H9 (cell line): ENCODE measurements at regions not wholly inside any gene's neighbourhood (a gene's known extent, or its start where the extent isn't known, plus 50 kb on each side); places are given as distances from the start of the nearest gene placed in this dataset.

Experiments used
- DNase-seq: peaks from one replicate; pipeline ENCODE4 v3.0.0-alpha.2; 2017
- H2AFZ ChIP-seq: one replicate; pipeline ENCODE4 v1.6.1; 2013; ENCODE audit warnings: mild to moderate bottlenecking, low read length, control low read depth, moderate library complexity
- H2AK5ac ChIP-seq: 2 replicates; pipeline ENCODE4 v1.6.1; 2013; ENCODE audit warnings: low read length, control low read depth, mixed read lengths; ENCODE audit not compliant: insufficient read length
- H2BK120ac ChIP-seq: one replicate; pipeline ENCODE4 v1.6.1; 2013; ENCODE audit warnings: low read depth, mild to moderate bottlenecking, low read length, control low read depth, inconsistent platforms; ENCODE audit not compliant: poor library complexity, severe bottlenecking
- H2BK12ac ChIP-seq: 2 replicates; pipeline ENCODE4 v1.6.1; 2013; ENCODE audit warnings: low read length, control low read depth, mixed read lengths, low read depth; ENCODE audit not compliant: insufficient read length
- H2BK15ac ChIP-seq: 2 replicates; pipeline ENCODE4 v1.6.1; 2013; ENCODE audit warnings: low read depth, low read length, control low read depth
- H2BK20ac ChIP-seq: one replicate; pipeline ENCODE4 v1.6.1; 2013; ENCODE audit warnings: low read depth, mild to moderate bottlenecking, low read length, control low read depth, inconsistent platforms; ENCODE audit not compliant: poor library complexity, severe bottlenecking
- H2BK5ac ChIP-seq: 2 replicates; pipeline ENCODE4 v1.6.1; 2013; ENCODE audit warnings: low read length, control low read depth, mixed read lengths; ENCODE audit not compliant: insufficient read length
- H3K14ac ChIP-seq: 2 replicates; pipeline ENCODE4 v1.6.1; 2013; ENCODE audit warnings: low read length, control low read depth; ENCODE audit not compliant: insufficient read depth
- H3K18ac ChIP-seq: 2 replicates; pipeline ENCODE4 v1.6.1; 2013; ENCODE audit warnings: low read depth, mild to moderate bottlenecking, mixed read lengths, low read length, control low read depth; ENCODE audit not compliant: insufficient read length
- H3K23ac ChIP-seq: 2 replicates; pipeline ENCODE4 v1.6.1; 2013; ENCODE audit warnings: low read length, control low read depth, mixed read lengths, low read depth; ENCODE audit not compliant: insufficient read length
- H3K23me2 ChIP-seq: 2 replicates; pipeline ENCODE4 v1.6.1; 2013; ENCODE audit warnings: low read depth, mild to moderate bottlenecking, mixed read lengths, low read length, control low read depth; ENCODE audit not compliant: insufficient read length, poor library complexity, severe bottlenecking
- H3K27ac ChIP-seq: 2 replicates; pipeline ENCODE4 v1.5.1; 2013; ENCODE audit warnings: low read length, control low read depth, mixed read lengths, low read depth; ENCODE audit not compliant: insufficient read length
- H3K27me3 ChIP-seq: 2 replicates; pipeline ENCODE4 v1.6.1; 2013; ENCODE audit warnings: low read length, control low read depth, inconsistent platforms; ENCODE audit not compliant: insufficient read depth
- H3K4ac ChIP-seq: 2 replicates; pipeline ENCODE4 v1.6.1; 2013; ENCODE audit warnings: low read depth, mild to moderate bottlenecking, control low read depth, inconsistent platforms, low read length, moderate library complexity
- H3K4me1 ChIP-seq: 2 replicates; pipeline ENCODE4 v1.6.1; 2013; ENCODE audit warnings: low read length, control low read depth, inconsistent platforms; ENCODE audit not compliant: insufficient read depth
- H3K4me2 ChIP-seq: 2 replicates; pipeline ENCODE4 v1.6.1; 2013; ENCODE audit warnings: low read length, control low read depth, mixed read lengths; ENCODE audit not compliant: insufficient read length, insufficient read depth
- H3K56ac ChIP-seq: 2 replicates; pipeline ENCODE4 v1.6.1; 2013; ENCODE audit warnings: low read depth, mild to moderate bottlenecking, mixed read lengths, low read length, control low read depth; ENCODE audit not compliant: insufficient read length
- H3K79me1 ChIP-seq: 2 replicates; pipeline ENCODE4 v1.6.1; 2013; ENCODE audit warnings: low read depth, mild to moderate bottlenecking, moderate library complexity, low read length, control low read depth, inconsistent platforms; ENCODE audit not compliant: insufficient read depth, poor library complexity, severe bottlenecking
- H3K79me2 ChIP-seq: 2 replicates; pipeline ENCODE4 v1.6.1; 2013; ENCODE audit warnings: low read length, control low read depth, inconsistent platforms; ENCODE audit not compliant: insufficient read depth
- H3K9ac ChIP-seq: 2 replicates; pipeline ENCODE4 v1.6.1; 2013; ENCODE audit warnings: low read length, control low read depth, mixed read lengths; ENCODE audit not compliant: insufficient read length; ENCODE audit errors: extremely low read depth
- H3K9me3 ChIP-seq: one replicate; pipeline ENCODE4 v1.6.1; 2013; ENCODE audit warnings: low read depth, low read length, inconsistent platforms; ENCODE audit not compliant: control insufficient read depth
- H3T11ph ChIP-seq: one replicate; pipeline ENCODE4 v1.6.1; 2013; ENCODE audit warnings: mild to moderate bottlenecking, low read length, control low read depth, inconsistent platforms
- H4K20me1 ChIP-seq: one replicate; pipeline ENCODE4 v1.6.1; 2013; ENCODE audit not compliant: control insufficient read depth, insufficient read length, insufficient read depth
- H4K5ac ChIP-seq: 2 replicates; pipeline ENCODE4 v1.6.1; 2013; ENCODE audit warnings: low read depth, mild to moderate bottlenecking, mixed read lengths, low read length, control low read depth; ENCODE audit not compliant: insufficient read length
- H4K8ac ChIP-seq: replicated peaks from 2 replicates; pipeline ENCODE4 v1.6.1; 2013; ENCODE audit warnings: low read length, control low read depth, mixed read lengths, low read depth; ENCODE audit not compliant: insufficient read length
- H4K91ac ChIP-seq: 2 replicates; pipeline ENCODE4 v1.6.1; 2013; ENCODE audit warnings: low read depth, mild to moderate bottlenecking, moderate library complexity, mixed read lengths, low read length, control low read depth; ENCODE audit not compliant: insufficient read length
- H3K27ac Mint-ChIP-seq, 3 experiments: 2 replicates in 2 of 3; 3 replicates in 1 of 3; pipeline ENCODE4 v1.8.0; 2020 to 2021; ENCODE audit warnings: mixed read lengths in 3 of 3, mild to moderate bottlenecking in 1 of 3, moderate library complexity in 1 of 3
- H3K27me3 Mint-ChIP-seq: 2 replicates; pipeline ENCODE4 v1.8.0; 2021; ENCODE audit warnings: low read depth, mild to moderate bottlenecking, moderate library complexity, mixed read lengths
- H3K36me3 Mint-ChIP-seq, 3 experiments: 2 replicates in 2 of 3; 3 replicates in 1 of 3; pipeline ENCODE4 v1.8.0; 2020 to 2021; ENCODE audit warnings: low read depth in 3 of 3, mixed read lengths in 3 of 3; ENCODE audit not compliant: insufficient read depth in 1 of 3
- H3K4me1 Mint-ChIP-seq, 2 experiments: 2 replicates each; pipeline ENCODE4 v1.8.0; 2020; ENCODE audit warnings: mixed read lengths in 2 of 2
- H3K4me3 Mint-ChIP-seq, 2 experiments: 2 replicates in 1 of 2; 3 replicates in 1 of 2; pipeline ENCODE4 v1.8.0; 2020 to 2021; ENCODE audit warnings: mild to moderate bottlenecking in 2 of 2, mixed read lengths in 2 of 2, moderate library complexity in 1 of 2
- H3K9me3 Mint-ChIP-seq, 2 experiments: 2 replicates in 1 of 2; 3 replicates in 1 of 2; pipeline ENCODE4 v1.8.0; 2020; ENCODE audit warnings: mild to moderate bottlenecking in 2 of 2, mixed read lengths in 2 of 2, moderate library complexity in 1 of 2
- WGBS: extraction: QIAGEN DNeasy Blood & Tissue Kit; methylation state at CpG from one replicate; pipeline ENCODE4 v1.1.7; 2013; ENCODE audit warnings: missing lambda C conversion rate, low lambda C conversion rate, mixed read lengths; ENCODE audit not compliant: insufficient read length; ENCODE audit errors: extremely low coverage; 5-methylcytosine and 5-hydroxymethylcytosine counted together
- TF ChIP-seq, protein P1 (sequence below): fragments of 200-600 bp; sonication (generic); conservative IDR thresholded peaks from 3 replicates; pipeline ENCODE4 v1.8.0; 2021; ENCODE audit warnings: antibody characterized with exemption, mild to moderate bottlenecking

GRCh38 chr15:98596885-98597392 lies 51.4 kb upstream of the IGF1R start:
- Histone ChIP-seq H2BK15ac (no peak overlapping the region), H3K79me1 (no peaks in the 10 kb centered on the region), H2BK120ac (no peak overlapping the region), H3K9me3 (peaks cover 3% of the 10 kb centered on the region), H2BK5ac (no peak overlapping the region), H4K91ac (no peak overlapping the region), H4K5ac (no peak overlapping the region), H4K20me1 (no peaks in the 10 kb centered on the region), H3K4me2 (no peak overlapping the region), H3K4me1 (peaks cover 4% of the 10 kb centered on the region; the same call in 1 of the 2 replicates), H2AFZ (no peak overlapping the region), H3K27ac (no peak overlapping the region), H4K8ac (no peak overlapping the region), H2BK12ac (no peak overlapping the region), H3K79me2 (no peaks in the 10 kb centered on the region), H3K23me2 (no peaks in the 10 kb centered on the region), H3T11ph (no peak overlapping the region), H2BK20ac (no peak overlapping the region), H3K18ac (no peak overlapping the region), H3K27me3 (no peaks in the 10 kb centered on the region), H3K23ac (no peak overlapping the region), H3K9ac (no peak overlapping the region), H3K14ac (no peak overlapping the region), H2AK5ac (no peak overlapping the region), H3K4ac (no peak overlapping the region), H3K56ac (no peak overlapping the region)
- Mint-ChIP-seq H3K36me3 (peaks cover 1 to 5% (median 4%) of the 10 kb centered on the region in 3 experiments; a peak in 6 of 7 replicates), H3K27me3 (peaks cover 9% of the 10 kb centered on the region; the same call in 1 of the 2 replicates), H3K27ac (no peak overlapping the region), H3K4me3 (no peak overlapping the region), H3K9me3 (peaks cover 4 to 6% of the 10 kb centered on the region in 2 experiments), H3K4me1 (peaks cover 27 to 29% of the 10 kb centered on the region in 2 experiments)
- WGBS = no CpG with 5 or more reads among the region's 6 CpGs
- TF ChIP-seq, protein P1, sequence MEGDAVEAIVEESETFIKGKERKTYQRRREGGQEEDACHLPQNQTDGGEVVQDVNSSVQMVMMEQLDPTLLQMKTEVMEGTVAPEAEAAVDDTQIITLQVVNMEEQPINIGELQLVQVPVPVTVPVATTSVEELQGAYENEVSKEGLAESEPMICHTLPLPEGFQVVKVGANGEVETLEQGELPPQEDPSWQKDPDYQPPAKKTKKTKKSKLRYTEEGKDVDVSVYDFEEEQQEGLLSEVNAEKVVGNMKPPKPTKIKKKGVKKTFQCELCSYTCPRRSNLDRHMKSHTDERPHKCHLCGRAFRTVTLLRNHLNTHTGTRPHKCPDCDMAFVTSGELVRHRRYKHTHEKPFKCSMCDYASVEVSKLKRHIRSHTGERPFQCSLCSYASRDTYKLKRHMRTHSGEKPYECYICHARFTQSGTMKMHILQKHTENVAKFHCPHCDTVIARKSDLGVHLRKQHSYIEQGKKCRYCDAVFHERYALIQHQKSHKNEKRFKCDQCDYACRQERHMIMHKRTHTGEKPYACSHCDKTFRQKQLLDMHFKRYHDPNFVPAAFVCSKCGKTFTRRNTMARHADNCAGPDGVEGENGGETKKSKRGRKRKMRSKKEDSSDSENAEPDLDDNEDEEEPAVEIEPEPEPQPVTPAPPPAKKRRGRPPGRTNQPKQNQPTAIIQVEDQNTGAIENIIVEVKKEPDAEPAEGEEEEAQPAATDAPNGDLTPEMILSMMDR = no peak
- DNase-seq = no peak
